Liver (tissue), 8 donors: ENCODE measurements at regions not wholly inside any gene's neighbourhood (a gene's known extent, or its start where the extent isn't known, plus 50 kb on each side); places are given as distances from the start of the nearest gene placed in this dataset.

Experiments used
- DNase-seq: peaks from one replicate; pipeline ENCODE4 v3.0.0-alpha.2; 2017; ENCODE audit warnings: low spot score
- H3K27ac ChIP-seq, 2 donors: one replicate each; pipeline ENCODE4 v1.7.0; 2013; ENCODE audit warnings: inconsistent platforms in 2 of 2, low read length in 2 of 2, control low read depth in 1 of 2, low read depth in 1 of 2, mild to moderate bottlenecking in 1 of 2
- H3K27me3 ChIP-seq, 4 donors: one replicate each; pipeline versions ENCODE4 v1.6.1 to v1.7.0; 2013; ENCODE audit warnings: low read length in 3 of 4, inconsistent platforms in 1 of 4, mild to moderate bottlenecking in 1 of 4, moderate library complexity in 1 of 4; ENCODE audit not compliant: control insufficient read depth in 4 of 4, insufficient read depth in 4 of 4
- H3K36me3 ChIP-seq, 4 donors: one replicate each; pipeline versions ENCODE4 v1.6.1 to v1.7.0; 2013; ENCODE audit warnings: low read length in 3 of 4, mild to moderate bottlenecking in 3 of 4, low read depth in 1 of 4, moderate library complexity in 1 of 4; ENCODE audit not compliant: control insufficient read depth in 4 of 4, insufficient read depth in 3 of 4
- H3K4me1 ChIP-seq, 4 donors: one replicate each; pipeline versions ENCODE4 v1.6.1 to v1.7.0; 2013; ENCODE audit warnings: low read length in 3 of 4, mild to moderate bottlenecking in 3 of 4, moderate library complexity in 1 of 4; ENCODE audit not compliant: control insufficient read depth in 4 of 4, insufficient read depth in 4 of 4
- H3K4me3 ChIP-seq, 3 donors: one replicate each; pipeline versions ENCODE4 v1.6.1 to v1.7.0; 2013; ENCODE audit warnings: low read length in 3 of 3, control low read depth in 1 of 3, low read depth in 1 of 3, mild to moderate bottlenecking in 1 of 3
- H3K9ac ChIP-seq, 2 donors: one replicate each; pipeline ENCODE4 v1.7.0; 2013; ENCODE audit warnings: low read length in 2 of 2, mild to moderate bottlenecking in 2 of 2, moderate library complexity in 2 of 2, control low read depth in 1 of 2, low read depth in 1 of 2
- H3K9me3 ChIP-seq, 4 donors: one replicate each; pipeline versions ENCODE4 v1.6.1 to v1.7.0; 2013; ENCODE audit warnings: low read length in 3 of 4; ENCODE audit not compliant: control insufficient read depth in 4 of 4
- EGR1 ChIP-seq, 2 donors: IDR thresholded peaks; 2 replicates each; pipeline ENCODE4 v1.6.1; 2016 to 2018; ENCODE audit warnings: antibody characterized with exemption in 2 of 2, low read depth in 2 of 2
- FOXA1 ChIP-seq: IDR thresholded peaks from 2 replicates; pipeline ENCODE4 v1.6.1; 2016; ENCODE audit warnings: antibody characterized with exemption
- FOXA2 ChIP-seq: IDR thresholded peaks from 2 replicates; pipeline ENCODE4 v1.6.1; 2016; ENCODE audit warnings: antibody characterized with exemption
- GABPA ChIP-seq, 2 donors: IDR thresholded peaks in 1 of 2; conservative IDR thresholded peaks in 1 of 2; 2 replicates each; pipeline ENCODE4 v1.6.1; 2016; ENCODE audit warnings: antibody characterized with exemption in 2 of 2, mild to moderate bottlenecking in 1 of 2, moderate library complexity in 1 of 2
- HNF4A ChIP-seq, 2 donors: conservative IDR thresholded peaks; 2 replicates each; pipeline ENCODE4 v1.6.1; 2016; ENCODE audit warnings: antibody characterized with exemption in 2 of 2, mild to moderate bottlenecking in 2 of 2
- HNF4G ChIP-seq: IDR thresholded peaks from 2 replicates; pipeline ENCODE4 v1.6.1; 2016; ENCODE audit warnings: antibody characterized with exemption
- JUND ChIP-seq, 2 donors: IDR thresholded peaks; 2 replicates each; pipeline ENCODE4 v1.6.1; 2016; ENCODE audit warnings: antibody characterized with exemption in 2 of 2
- NR2F2 ChIP-seq: IDR thresholded peaks from 2 replicates; pipeline ENCODE4 v1.6.1; 2016; ENCODE audit warnings: antibody characterized with exemption
- RAD21 ChIP-seq, 2 donors: IDR thresholded peaks; 2 replicates each; pipeline ENCODE4 v1.6.1; 2016; ENCODE audit warnings: antibody characterized with exemption in 2 of 2, mild to moderate bottlenecking in 2 of 2
- REST ChIP-seq: IDR thresholded peaks from 2 replicates; pipeline ENCODE4 v1.6.1; 2016; ENCODE audit warnings: antibody characterized with exemption, mild to moderate bottlenecking
- RXRA ChIP-seq, 2 donors: IDR thresholded peaks; 2 replicates each; pipeline ENCODE4 v1.6.1; 2017 to 2018; ENCODE audit warnings: antibody characterized with exemption in 2 of 2, mild to moderate bottlenecking in 1 of 2
- YY1 ChIP-seq: IDR thresholded peaks from 2 replicates; pipeline ENCODE4 v1.6.1; 2016; ENCODE audit warnings: antibody characterized with exemption, mild to moderate bottlenecking
- WGBS: extraction: QIAGEN DNeasy Blood & Tissue Kit; methylation state at CpG from one replicate; pipeline ENCODE4 v1.1.7; 2013; 5-methylcytosine and 5-hydroxymethylcytosine counted together
- TF ChIP-seq, protein P1 (sequence below): IDR thresholded peaks from 2 replicates; pipeline ENCODE4 v1.6.1; 2016; ENCODE audit warnings: antibody characterized with exemption
- TF ChIP-seq, protein P2 (sequence below): fragments of 150-350 bp; IDR thresholded peaks from 2 replicates; pipeline ENCODE4 v1.5.1; 2017; ENCODE audit warnings: improper control_type of control experiment, low read depth, low read length; ENCODE audit not compliant: missing input control
- TF ChIP-seq, protein P3 (sequence below): IDR thresholded peaks from 2 replicates; pipeline ENCODE4 v1.6.1; 2016; ENCODE audit warnings: antibody characterized with exemption
- donor health status: healthy.
- donor health status: healthy.
- donor health status: healthy.
- donor health status: healthy.
- donor health status: healthy.

- no peak for DNase-seq
- H3K9ac ChIP-seq, result no peak overlapping the region
- TF ChIP-seq GABPA (IDR thresholded peaks at IDR 0.05 in 1 of 2, conservative IDR thresholded peaks at IDR 0.05 in 1 of 2) (no peak), YY1 (no peak)
- TF ChIP-seq, protein P1, sequence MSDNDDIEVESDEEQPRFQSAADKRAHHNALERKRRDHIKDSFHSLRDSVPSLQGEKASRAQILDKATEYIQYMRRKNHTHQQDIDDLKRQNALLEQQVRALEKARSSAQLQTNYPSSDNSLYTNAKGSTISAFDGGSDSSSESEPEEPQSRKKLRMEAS, result no peak
- TF ChIP-seq, protein P2, sequence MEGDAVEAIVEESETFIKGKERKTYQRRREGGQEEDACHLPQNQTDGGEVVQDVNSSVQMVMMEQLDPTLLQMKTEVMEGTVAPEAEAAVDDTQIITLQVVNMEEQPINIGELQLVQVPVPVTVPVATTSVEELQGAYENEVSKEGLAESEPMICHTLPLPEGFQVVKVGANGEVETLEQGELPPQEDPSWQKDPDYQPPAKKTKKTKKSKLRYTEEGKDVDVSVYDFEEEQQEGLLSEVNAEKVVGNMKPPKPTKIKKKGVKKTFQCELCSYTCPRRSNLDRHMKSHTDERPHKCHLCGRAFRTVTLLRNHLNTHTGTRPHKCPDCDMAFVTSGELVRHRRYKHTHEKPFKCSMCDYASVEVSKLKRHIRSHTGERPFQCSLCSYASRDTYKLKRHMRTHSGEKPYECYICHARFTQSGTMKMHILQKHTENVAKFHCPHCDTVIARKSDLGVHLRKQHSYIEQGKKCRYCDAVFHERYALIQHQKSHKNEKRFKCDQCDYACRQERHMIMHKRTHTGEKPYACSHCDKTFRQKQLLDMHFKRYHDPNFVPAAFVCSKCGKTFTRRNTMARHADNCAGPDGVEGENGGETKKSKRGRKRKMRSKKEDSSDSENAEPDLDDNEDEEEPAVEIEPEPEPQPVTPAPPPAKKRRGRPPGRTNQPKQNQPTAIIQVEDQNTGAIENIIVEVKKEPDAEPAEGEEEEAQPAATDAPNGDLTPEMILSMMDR, result no peak
- no peak overlapping the region for H3K4me3 ChIP-seq
- 90% methylated on average over 11 of the region's 11 CpGs for WGBS
- H3K27ac ChIP-seq, result no peak overlapping the region
- peaks cover 6 to 18% (median 12%) of the 10 kb centered on the region in 4 donors for H3K4me1 ChIP-seq
- H3K36me3 ChIP-seq, result no peaks in the 10 kb centered on the region
- H3K9me3 ChIP-seq, result no peaks in the 10 kb centered on the region
- no peaks in the 10 kb centered on the region for H3K27me3 ChIP-seq
Measured at GRCh38 chr17:52828621-52829020, 670.1 kb upstream of the CA10 start.

GRCh38 chr17:52827526-52827925 is 669.0 kb upstream of the CA10 start:
- WGBS, result 40% methylated on average over 8 of the region's 8 CpGs
- Histone ChIP-seq H3K36me3 (no peaks in the 10 kb centered on the region), H3K9ac (no peak overlapping the region), H3K9me3 (no peaks in the 10 kb centered on the region), H3K4me1 (peaks cover 6 to 18% (median 12%) of the 10 kb centered on the region in 4 donors), H3K4me3 (no peak overlapping the region), H3K27me3 (no peaks in the 10 kb centered on the region), H3K27ac (no peak overlapping the region)
- no peak for TF ChIP-seq EGR1 (IDR thresholded peaks at IDR 0.05; ENCODE audit: low read depth in 2 of 2)
- TF ChIP-seq RAD21 (IDR thresholded peaks at IDR 0.05), result no peak
- peak in 1 of 2 donors; percentile 60 for TF ChIP-seq RXRA (IDR thresholded peaks at IDR 0.05)
- no peak for TF ChIP-seq HNF4G
- TF ChIP-seq FOXA2, result no peak
- peak; percentile 64 for TF ChIP-seq YY1
- TF ChIP-seq FOXA1, result peak; percentile 34
- peak in 1 of 2 donors; percentile 59 for TF ChIP-seq HNF4A (conservative IDR thresholded peaks at IDR 0.05)
- peak in 1 of 2 donors; percentile 16 for TF ChIP-seq JUND (IDR thresholded peaks at IDR 0.05)
- TF ChIP-seq, protein P1, result peak; percentile 26
- no peak for TF ChIP-seq REST
- no peak for DNase-seq

DNA sequence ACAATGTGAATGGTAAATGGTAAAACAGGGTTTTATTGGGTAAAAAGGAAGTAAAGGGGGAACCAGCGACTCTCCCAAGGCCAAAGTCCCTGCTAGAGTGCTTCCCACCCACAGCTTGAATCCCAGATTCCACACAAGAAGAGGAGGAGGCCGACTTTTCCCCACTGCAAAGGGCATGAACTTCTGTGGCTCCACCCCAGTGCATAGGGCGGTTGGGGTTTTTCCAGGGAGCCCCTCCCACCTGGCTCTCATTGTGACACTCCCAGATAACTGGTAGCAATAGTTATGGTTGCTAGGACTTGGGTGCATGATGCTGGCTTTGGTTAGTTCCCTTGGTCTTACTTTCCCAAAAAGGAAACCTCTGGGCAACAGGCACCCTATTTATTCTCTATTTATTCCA is 666.0 kb upstream of the CA10 start:
- Histone ChIP-seq H3K27me3 (no peaks in the 10 kb centered on the region), H3K4me1 (peaks cover 6 to 18% (median 12%) of the 10 kb centered on the region in 4 donors), H3K9ac (no peak overlapping the region), H3K9me3 (no peaks in the 10 kb centered on the region), H3K27ac (no peak overlapping the region), H3K4me3 (no peak overlapping the region), H3K36me3 (no peaks in the 10 kb centered on the region)
- DNase-seq, result no peak
- WGBS, result 29% methylated on average over 3 of the region's 3 CpGs
- TF ChIP-seq, protein P2, result no peak
- TF ChIP-seq, protein P3, sequence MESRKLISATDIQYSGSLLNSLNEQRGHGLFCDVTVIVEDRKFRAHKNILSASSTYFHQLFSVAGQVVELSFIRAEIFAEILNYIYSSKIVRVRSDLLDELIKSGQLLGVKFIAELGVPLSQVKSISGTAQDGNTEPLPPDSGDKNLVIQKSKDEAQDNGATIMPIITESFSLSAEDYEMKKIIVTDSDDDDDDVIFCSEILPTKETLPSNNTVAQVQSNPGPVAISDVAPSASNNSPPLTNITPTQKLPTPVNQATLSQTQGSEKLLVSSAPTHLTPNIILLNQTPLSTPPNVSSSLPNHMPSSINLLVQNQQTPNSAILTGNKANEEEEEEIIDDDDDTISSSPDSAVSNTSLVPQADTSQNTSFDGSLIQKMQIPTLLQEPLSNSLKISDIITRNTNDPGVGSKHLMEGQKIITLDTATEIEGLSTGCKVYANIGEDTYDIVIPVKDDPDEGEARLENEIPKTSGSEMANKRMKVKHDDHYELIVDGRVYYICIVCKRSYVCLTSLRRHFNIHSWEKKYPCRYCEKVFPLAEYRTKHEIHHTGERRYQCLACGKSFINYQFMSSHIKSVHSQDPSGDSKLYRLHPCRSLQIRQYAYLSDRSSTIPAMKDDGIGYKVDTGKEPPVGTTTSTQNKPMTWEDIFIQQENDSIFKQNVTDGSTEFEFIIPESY, result peak; percentile 53
- TF ChIP-seq NR2F2 (no peak), FOXA1 (no peak), YY1 (peak; percentile 53), RXRA (IDR thresholded peaks at IDR 0.05) (peak; percentile 31 to 88), HNF4G (no peak), JUND (IDR thresholded peaks at IDR 0.05) (peak in 1 of 2 donors; percentile 47), RAD21 (IDR thresholded peaks at IDR 0.05) (peak in 1 of 2 donors; percentile 6), HNF4A (conservative IDR thresholded peaks at IDR 0.05) (peak; percentile 60 to 89)
- TF ChIP-seq, protein P1, result peak; percentile 26
